NCI-H748 (cell line): ENCODE measurements at regions not wholly inside any gene's neighbourhood (a gene's known extent, or its start where the extent isn't known, plus 50 kb on each side); places are given as distances from the start of the nearest gene placed in this dataset.

Experiments
- DNase-seq: peaks from one replicate; lab custom pipeline; 2025; ENCODE audit not compliant: unreplicated experiment; lab: John Stamatoyannopoulos, UW

- no peak for DNase-seq
These were observed 546.5 kb upstream of the SEMA3D start for GRCh38 chr7:85733169-85733915.

GRCh38 chr7:85730012-85730411, 543.2 kb upstream of the SEMA3D start:
- peak; percentile 38 for DNase-seq

- no peak for DNase-seq
These were observed 538.2 kb upstream of the SEMA3D start for GRCh38 chr7:85725026-85725425.

GRCh38 chr7:85719981-85720953, 533.4 kb upstream of the SEMA3D start:
- no peak for DNase-seq

- DNase-seq, result no peak
These were observed 529.5 kb upstream of the SEMA3D start for GRCh38 chr7:85716353-85716752.

GRCh38 chr7:85714951-85715350, 528.1 kb upstream of the SEMA3D start:
- no peak for DNase-seq

GRCh38 chr7:85714043-85714578, 527.3 kb upstream of the SEMA3D start:
- DNase-seq, result no peak

- DNase-seq, result no peak
These were observed 526.3 kb upstream of the SEMA3D start for GRCh38 chr7:85713171-85713570.

GRCh38 chr7:85711894-85712293, 525.0 kb upstream of the SEMA3D start:
- no peak for DNase-seq

GRCh38 chr7:85710960-85711359, 524.1 kb upstream of the SEMA3D start:
- no peak for DNase-seq

- DNase-seq, result no peak
These were observed 521.4 kb upstream of the SEMA3D start for GRCh38 chr7:85708221-85708620.

- no peak for DNase-seq
These were observed 518.2 kb upstream of the SEMA3D start for GRCh38 chr7:85705076-85705475.

GRCh38 chr7:85703251-85704010, 516.6 kb upstream of the SEMA3D start:
- DNase-seq, result no peak

- no peak for DNase-seq
These were observed 515.5 kb upstream of the SEMA3D start for GRCh38 chr7:85702348-85702747.

- no peak for DNase-seq
These were observed 512.6 kb upstream of the SEMA3D start for GRCh38 chr7:85699482-85699881.

GRCh38 chr7:85695533-85695932, 508.7 kb upstream of the SEMA3D start:
- DNase-seq, result no peak

- no peak for DNase-seq
These were observed 508.2 kb upstream of the SEMA3D start for GRCh38 chr7:85695041-85695440.

GRCh38 chr7:85693326-85693725, 506.5 kb upstream of the SEMA3D start:
- no peak for DNase-seq

GRCh38 chr7:85688712-85689111, 501.9 kb upstream of the SEMA3D start:
- no peak for DNase-seq

- DNase-seq, result no peak
These were observed 499.7 kb upstream of the SEMA3D start for GRCh38 chr7:85686401-85687181.
